Mesothelial cell of epicardium (in vitro differentiated cells): ENCODE measurements at regions not wholly inside any gene's neighbourhood (a gene's known extent, or its start where the extent isn't known, plus 50 kb on each side); places are given as distances from the start of the nearest gene placed in this dataset.

Experiments
- DNase-seq, 2 experiments: peaks; one replicate each; pipeline ENCODE4 v3.0.0; 2021; ENCODE audit warnings: low spot score in 2 of 2; ENCODE audit not compliant: unreplicated experiment in 2 of 2
- H3K27ac Mint-ChIP-seq: 2 replicates; pipeline ENCODE4 v1.8.0; 2021; ENCODE audit warnings: mixed read lengths
- H3K27me3 Mint-ChIP-seq: 2 replicates; pipeline ENCODE4 v1.8.0; 2021; ENCODE audit warnings: low read depth, mixed read lengths
- H3K36me3 Mint-ChIP-seq: 2 replicates; pipeline ENCODE4 v1.8.0; 2021; ENCODE audit warnings: mixed read lengths
- H3K4me1 Mint-ChIP-seq: 2 replicates; pipeline ENCODE4 v1.8.0; 2021; ENCODE audit warnings: mixed read lengths
- H3K4me3 Mint-ChIP-seq: 2 replicates; pipeline ENCODE4 v1.8.0; 2021; ENCODE audit warnings: mild to moderate bottlenecking, moderate library complexity, mixed read lengths
- H3K9me3 Mint-ChIP-seq: 2 replicates; pipeline ENCODE4 v1.8.0; 2021; ENCODE audit warnings: mixed read lengths
- CTCF ChIP-seq: fragments of 200-600 bp; sonication (generic); IDR thresholded peaks from one replicate; pipeline ENCODE4 v1.5.0; 2021; ENCODE audit warnings: antibody characterized with exemption; ENCODE audit not compliant: unreplicated experiment

- no peaks in the 10 kb centered on the region for H3K27me3 Mint-ChIP-seq
- H3K4me1 Mint-ChIP-seq = no peaks in the 10 kb centered on the region
- TF ChIP-seq CTCF = no peak
- H3K4me3 Mint-ChIP-seq = no peak overlapping the region
- no peaks in the 10 kb centered on the region for H3K36me3 Mint-ChIP-seq
- DNase-seq = no peak
- H3K9me3 Mint-ChIP-seq = peaks cover 8% of the 10 kb centered on the region
- H3K27ac Mint-ChIP-seq = no peak overlapping the region
Measured at GRCh38 chr5:30747412-30747811, 446.1 kb upstream of the CDH6 start.

GRCh38 chr5:30736669-30737068 is 456.8 kb upstream of the CDH6 start:
- TF ChIP-seq CTCF = no peak
- Mint-ChIP-seq H3K4me3 (no peak overlapping the region), H3K27ac (no peak overlapping the region), H3K27me3 (no peaks in the 10 kb centered on the region), H3K9me3 (no peaks in the 10 kb centered on the region), H3K36me3 (no peaks in the 10 kb centered on the region), H3K4me1 (peaks cover 3% of the 10 kb centered on the region)
- no peak for DNase-seq

GRCh38 chr5:30734118-30734517 is 459.4 kb upstream of the CDH6 start:
- Mint-ChIP-seq H3K9me3 (peaks cover 15% of the 10 kb centered on the region), H3K27me3 (no peaks in the 10 kb centered on the region), H3K4me3 (no peak overlapping the region), H3K4me1 (no peaks in the 10 kb centered on the region), H3K36me3 (no peaks in the 10 kb centered on the region), H3K27ac (no peak overlapping the region)
- no peak for TF ChIP-seq CTCF
- DNase-seq = no peak

GRCh38 chr5:30725073-30725472 is 468.4 kb upstream of the CDH6 start:
- Mint-ChIP-seq H3K4me3 (no peak overlapping the region), H3K9me3 (peaks cover 10% of the 10 kb centered on the region), H3K27ac (no peak overlapping the region), H3K36me3 (no peaks in the 10 kb centered on the region), H3K27me3 (no peaks in the 10 kb centered on the region), H3K4me1 (no peaks in the 10 kb centered on the region)
- TF ChIP-seq CTCF = no peak
- DNase-seq = no peak

GRCh38 chr5:30698217-30698616 is 495.3 kb upstream of the CDH6 start:
- H3K36me3 Mint-ChIP-seq = no peaks in the 10 kb centered on the region
- H3K27me3 Mint-ChIP-seq = no peaks in the 10 kb centered on the region
- no peaks in the 10 kb centered on the region for H3K4me1 Mint-ChIP-seq
- H3K9me3 Mint-ChIP-seq = peaks cover 22% of the 10 kb centered on the region
- DNase-seq = no peak
- H3K27ac Mint-ChIP-seq = no peak overlapping the region
- TF ChIP-seq CTCF = no peak
- H3K4me3 Mint-ChIP-seq = no peak overlapping the region

GRCh38 chr5:30693326-30693725 is 500.2 kb upstream of the CDH6 start:
- H3K4me3 Mint-ChIP-seq = no peak overlapping the region
- no peaks in the 10 kb centered on the region for H3K36me3 Mint-ChIP-seq
- no peak for TF ChIP-seq CTCF
- no peaks in the 10 kb centered on the region for H3K4me1 Mint-ChIP-seq
- H3K27me3 Mint-ChIP-seq = no peaks in the 10 kb centered on the region
- no peak overlapping the region for H3K27ac Mint-ChIP-seq
- no peak for DNase-seq
- peaks cover 4% of the 10 kb centered on the region for H3K9me3 Mint-ChIP-seq
